ENCODE measurements at regions not wholly inside any gene's neighbourhood (a gene's known extent, or its start where the extent isn't known, plus 50 kb on each side); places are given as distances from the start of the nearest gene placed in this dataset.

GRCh38 chr7:24341691-24342413, 57.9 kb downstream of the NPY start:
- no peak for ATAC-seq

GRCh38 chr7:24343614-24344013, 59.6 kb downstream of the NPY start:
- ATAC-seq: no peak

- no peak for ATAC-seq
Measured at GRCh38 chr7:24346129-24346528, 62.1 kb downstream of the NPY start.

- no peak for ATAC-seq
Measured at GRCh38 chr7:24346716-24347115, 62.7 kb downstream of the NPY start.

- ATAC-seq: no peak
Measured at GRCh38 chr7:24349339-24349738, 65.3 kb downstream of the NPY start.

- no peak for ATAC-seq
Measured at GRCh38 chr7:24354456-24354855, 70.5 kb downstream of the NPY start.

- no peak for ATAC-seq
Measured at GRCh38 chr7:24356718-24357386, 72.9 kb downstream of the NPY start.

- no peak for ATAC-seq
Measured at GRCh38 chr7:24361001-24361400, 77.0 kb downstream of the NPY start.

- no peak for ATAC-seq
Measured at GRCh38 chr7:24365606-24366005, 81.6 kb downstream of the NPY start.

GRCh38 chr7:24366876-24367275, 82.9 kb downstream of the NPY start:
- no peak for ATAC-seq

- ATAC-seq: no peak
Measured at GRCh38 chr7:24368161-24368560, 84.2 kb downstream of the NPY start.

- ATAC-seq: no peak
Measured at GRCh38 chr7:24370541-24370940, 86.6 kb downstream of the NPY start.

- ATAC-seq: no peak
Measured at GRCh38 chr7:24372961-24373955, 89.3 kb downstream of the NPY start.

GRCh38 chr7:24378871-24379616, 95.1 kb downstream of the NPY start:
- no peak for ATAC-seq

GRCh38 chr7:24381894-24382505, 98.0 kb downstream of the NPY start:
- peak; percentile 46 for ATAC-seq

GRCh38 chr7:24383055-24383454, 99.1 kb downstream of the NPY start:
- no peak for ATAC-seq

GRCh38 chr7:24384362-24385030, 100.5 kb downstream of the NPY start:
- ATAC-seq: no peak

- no peak for ATAC-seq
Measured at GRCh38 chr7:24388212-24388611, 104.2 kb downstream of the NPY start.

- ATAC-seq: no peak
Measured at GRCh38 chr7:24390376-24391157, 106.6 kb downstream of the NPY start.

GRCh38 chr7:24392774-24393173, 108.8 kb downstream of the NPY start:
- ATAC-seq: no peak

GRCh38 chr7:24395512-24395911, 111.5 kb downstream of the NPY start:
- ATAC-seq: no peak
